ENCODE measurements at regions not wholly inside any gene's neighbourhood (a gene's known extent, or its start where the extent isn't known, plus 50 kb on each side); places are given as distances from the start of the nearest gene placed in this dataset.

DNA sequence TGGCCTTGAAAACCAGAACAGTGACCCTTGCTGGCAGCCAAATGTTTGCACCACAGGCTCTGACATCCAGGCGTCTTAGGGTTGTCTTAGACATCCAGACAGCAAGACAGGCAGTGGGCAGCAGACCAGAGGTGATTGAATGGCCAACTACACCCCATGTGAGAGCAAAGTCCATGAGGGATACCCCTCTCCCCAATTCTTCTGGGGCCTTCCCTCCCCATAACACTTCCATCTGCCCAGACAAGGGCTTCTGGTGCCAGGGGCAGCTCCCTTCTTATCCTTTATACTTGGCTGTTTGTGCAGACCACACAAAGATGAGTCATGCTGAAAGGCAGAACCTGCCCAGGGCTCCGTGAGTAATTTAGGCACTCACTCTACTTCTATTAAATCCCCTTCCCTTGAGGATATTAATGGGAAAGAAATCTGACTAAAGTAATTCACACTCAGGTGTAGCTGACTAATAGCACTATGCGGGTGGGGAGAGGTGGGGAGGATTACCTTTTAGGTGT, 257.9 kb downstream of the UACA start:
- H3K9ac ChIP-seq (ENCODE audit: low read depth, low read length), result no peak overlapping the region
- H2AK5ac ChIP-seq (ENCODE audit: low read depth, low read length), result no peak overlapping the region; the same call in 1 of the 2 replicates
- H3K4me3 ChIP-seq (ENCODE audit: insufficient read depth, low read depth, low read length), result no peak overlapping the region

More for the DNA sequence above, 257.9 kb downstream of the UACA start:
- no peak overlapping the region for H4K5ac ChIP-seq (ENCODE audit: low read depth, low read length)
- H2AFZ ChIP-seq (replicated peaks; ENCODE audit: low read length, poor library complexity), result no peak overlapping the region
- BruUV-seq (replicated peaks), result no TSS peak
- H2BK120ac ChIP-seq (ENCODE audit: low read depth, low read length), result peak overlapping the region; percentile 22; the same call in 1 of the 2 replicates
- H2AK9ac ChIP-seq (replicated peaks; ENCODE audit: low read depth, low read length, poor library complexity), result no peak overlapping the region
- ATAC-seq (ENCODE audit: low read depth), result peak; percentile 69
- H3K9me1 ChIP-seq (ENCODE audit: insufficient read depth, low read length), result peaks cover 25% of the 10 kb centered on the region
- H3K14ac ChIP-seq (replicated peaks; ENCODE audit: low read depth, low read length), result no peak overlapping the region
- no CpG with 5 or more reads among the region's 3 CpGs for WGBS, 2 experiments (ENCODE audit: extremely low coverage in 2 of 2, insufficient read length in 1 of 2)
- no peak overlapping the region for H3K4me2 ChIP-seq (ENCODE audit: low read depth, low read length)
- H3K56ac ChIP-seq (ENCODE audit: extremely low read depth, insufficient read depth, low read length), result no peak overlapping the region
- peak; percentile 87 for DNase-seq
- H3K27me3 ChIP-seq (ENCODE audit: control insufficient read depth, insufficient read depth, low read length), result peaks cover 13% of the 10 kb centered on the region
- H4K20me1 ChIP-seq (ENCODE audit: insufficient read depth, low read length), result no peaks in the 10 kb centered on the region
- H3K4me1 ChIP-seq (ENCODE audit: control insufficient read depth, insufficient read depth, low read length), result peaks cover 27% of the 10 kb centered on the region
- no peak overlapping the region for H3K23ac ChIP-seq (ENCODE audit: low read depth, low read length)
- no peak overlapping the region for H4K8ac ChIP-seq (ENCODE audit: low read depth in 2 of 2, low read length in 2 of 2)
- H2BK5ac ChIP-seq (ENCODE audit: low read depth, low read length, poor library complexity, severe bottlenecking), result no peak overlapping the region
- ChIA-PET CTCF (interaction anchor here (0.5 to 0.9 kb wide), 2 partner anchors 23 to 1002 kb away, joined by 3 read pairs; no protein-coding TSS in a partner anchor), POLR2A (ENCODE audit: unreplicated experiment) (no interaction called here)
- intact Hi-C loops (cut with micrococcal nuclease) (no loop called here), dilution Hi-C loops (cut with HindIII; ENCODE audit: low sequenced_read_pairs, unreplicated experiment) (no loop called here), in situ Hi-C loops (cut with MboI; ENCODE audit: low sequenced_read_pairs) (no loop called here)
- peak overlapping the region; percentile 10; the same call in 1 of the 2 replicates for H3K4ac ChIP-seq (ENCODE audit: low read depth, low read length)
- no peaks in the 10 kb centered on the region for H3K79me1 ChIP-seq (ENCODE audit: low read depth in 1 of 2, low read length in 2 of 2)
- no peak overlapping the region for H3K18ac ChIP-seq (ENCODE audit: low read depth, low read length)
- TF ChIP-seq MAZ (IDR thresholded peaks at IDR 0.05; ENCODE audit: borderline replicate concordance, low read depth, low read length), result no peak
- TF ChIP-seq, protein P1, sequence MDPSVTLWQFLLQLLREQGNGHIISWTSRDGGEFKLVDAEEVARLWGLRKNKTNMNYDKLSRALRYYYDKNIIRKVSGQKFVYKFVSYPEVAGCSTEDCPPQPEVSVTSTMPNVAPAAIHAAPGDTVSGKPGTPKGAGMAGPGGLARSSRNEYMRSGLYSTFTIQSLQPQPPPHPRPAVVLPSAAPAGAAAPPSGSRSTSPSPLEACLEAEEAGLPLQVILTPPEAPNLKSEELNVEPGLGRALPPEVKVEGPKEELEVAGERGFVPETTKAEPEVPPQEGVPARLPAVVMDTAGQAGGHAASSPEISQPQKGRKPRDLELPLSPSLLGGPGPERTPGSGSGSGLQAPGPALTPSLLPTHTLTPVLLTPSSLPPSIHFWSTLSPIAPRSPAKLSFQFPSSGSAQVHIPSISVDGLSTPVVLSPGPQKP (IDR thresholded peaks at IDR 0.05; ENCODE audit: borderline replicate concordance, low read depth, low read length), result no peak
- TF ChIP-seq MXI1 (IDR thresholded peaks at IDR 0.05; ENCODE audit: borderline replicate concordance, low read depth, low read length), result no peak
- TF ChIP-seq, protein P2, sequence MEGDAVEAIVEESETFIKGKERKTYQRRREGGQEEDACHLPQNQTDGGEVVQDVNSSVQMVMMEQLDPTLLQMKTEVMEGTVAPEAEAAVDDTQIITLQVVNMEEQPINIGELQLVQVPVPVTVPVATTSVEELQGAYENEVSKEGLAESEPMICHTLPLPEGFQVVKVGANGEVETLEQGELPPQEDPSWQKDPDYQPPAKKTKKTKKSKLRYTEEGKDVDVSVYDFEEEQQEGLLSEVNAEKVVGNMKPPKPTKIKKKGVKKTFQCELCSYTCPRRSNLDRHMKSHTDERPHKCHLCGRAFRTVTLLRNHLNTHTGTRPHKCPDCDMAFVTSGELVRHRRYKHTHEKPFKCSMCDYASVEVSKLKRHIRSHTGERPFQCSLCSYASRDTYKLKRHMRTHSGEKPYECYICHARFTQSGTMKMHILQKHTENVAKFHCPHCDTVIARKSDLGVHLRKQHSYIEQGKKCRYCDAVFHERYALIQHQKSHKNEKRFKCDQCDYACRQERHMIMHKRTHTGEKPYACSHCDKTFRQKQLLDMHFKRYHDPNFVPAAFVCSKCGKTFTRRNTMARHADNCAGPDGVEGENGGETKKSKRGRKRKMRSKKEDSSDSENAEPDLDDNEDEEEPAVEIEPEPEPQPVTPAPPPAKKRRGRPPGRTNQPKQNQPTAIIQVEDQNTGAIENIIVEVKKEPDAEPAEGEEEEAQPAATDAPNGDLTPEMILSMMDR (conservative IDR thresholded peaks at IDR 0.05; ENCODE audit: low read depth, low read length), result no peak
- TF ChIP-seq BHLHE40 (IDR thresholded peaks at IDR 0.05; ENCODE audit: low read depth, low read length), result peak; percentile 16; the same call in 1 of the 2 replicates
- no peak for TF ChIP-seq RAD21 (IDR thresholded peaks at IDR 0.05; ENCODE audit: low read length)
- TF ChIP-seq RFX5 (IDR thresholded peaks at IDR 0.05; ENCODE audit: low read depth, low read length), result no peak
- TF ChIP-seq CEBPB (IDR thresholded peaks at IDR 0.05; ENCODE audit: low read depth, low read length), result no peak
- TF ChIP-seq, protein P3, sequence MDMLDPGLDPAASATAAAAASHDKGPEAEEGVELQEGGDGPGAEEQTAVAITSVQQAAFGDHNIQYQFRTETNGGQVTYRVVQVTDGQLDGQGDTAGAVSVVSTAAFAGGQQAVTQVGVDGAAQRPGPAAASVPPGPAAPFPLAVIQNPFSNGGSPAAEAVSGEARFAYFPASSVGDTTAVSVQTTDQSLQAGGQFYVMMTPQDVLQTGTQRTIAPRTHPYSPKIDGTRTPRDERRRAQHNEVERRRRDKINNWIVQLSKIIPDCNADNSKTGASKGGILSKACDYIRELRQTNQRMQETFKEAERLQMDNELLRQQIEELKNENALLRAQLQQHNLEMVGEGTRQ (IDR thresholded peaks at IDR 0.05; ENCODE audit: low read depth, low read length), result no peak
- no peak for TF ChIP-seq CHD1 (IDR thresholded peaks at IDR 0.05; ENCODE audit: low read depth, low read length)
- TF ChIP-seq POLR2A (IDR thresholded peaks at IDR 0.05; ENCODE audit: low read depth, low read length), result no peak
- TF ChIP-seq RCOR1 (IDR thresholded peaks at IDR 0.05; ENCODE audit: insufficient replicate concordance, low read length), result no peak
- peak; percentile 86 for TF ChIP-seq FOS (IDR thresholded peaks at IDR 0.05; ENCODE audit: low read depth, low read length)
- TF ChIP-seq NFE2L2 (IDR thresholded peaks at IDR 0.05; ENCODE audit: low read depth, low read length), result peak; percentile 55; the same call in 1 of the 2 replicates
- no peak for TF ChIP-seq SMC3 (IDR thresholded peaks at IDR 0.05; ENCODE audit: low read depth, low read length)
- peak overlapping the region; percentile 20; the same call in 1 of the 2 replicates for H4K91ac ChIP-seq (ENCODE audit: insufficient read depth, low read depth, low read length)
- H3K36me3 ChIP-seq (ENCODE audit: control insufficient read depth, insufficient read depth, low read length), result no peaks in the 10 kb centered on the region
- no peak overlapping the region for H2BK15ac ChIP-seq (ENCODE audit: low read depth, low read length)
- peaks cover 9% of the 10 kb centered on the region for H3K9me3 ChIP-seq (ENCODE audit: control insufficient read depth, insufficient read depth, low read length)
- H3K27ac ChIP-seq (ENCODE audit: insufficient read depth, low read length), result no peak overlapping the region
- no peak overlapping the region; the same call in 1 of the 2 replicates for H2BK20ac ChIP-seq (ENCODE audit: low read depth, low read length)
